Fibroblast of lung (primary cell): ENCODE measurements at regions not wholly inside any gene's neighbourhood (a gene's known extent, or its start where the extent isn't known, plus 50 kb on each side); places are given as distances from the start of the nearest gene placed in this dataset.

Experiments used
- CTCF ChIP-seq, 2 donors: IDR thresholded peaks in 1 of 2; conservative IDR thresholded peaks in 1 of 2; 1 replicate in 1 of 2; 2 replicates in 1 of 2; pipeline ENCODE4 v1.5.1; 2011 to 2012; ENCODE audit warnings: low read length in 2 of 2, control low read depth in 1 of 2, inconsistent platforms in 1 of 2, low read depth in 1 of 2, mild to moderate bottlenecking in 1 of 2
- EZH2 ChIP-seq: IDR thresholded peaks from 2 replicates; pipeline ENCODE4 v1.5.1; 2012; ENCODE audit warnings: low read length, control low read depth, mild to moderate bottlenecking; ENCODE audit errors: missing control alignments

DNA sequence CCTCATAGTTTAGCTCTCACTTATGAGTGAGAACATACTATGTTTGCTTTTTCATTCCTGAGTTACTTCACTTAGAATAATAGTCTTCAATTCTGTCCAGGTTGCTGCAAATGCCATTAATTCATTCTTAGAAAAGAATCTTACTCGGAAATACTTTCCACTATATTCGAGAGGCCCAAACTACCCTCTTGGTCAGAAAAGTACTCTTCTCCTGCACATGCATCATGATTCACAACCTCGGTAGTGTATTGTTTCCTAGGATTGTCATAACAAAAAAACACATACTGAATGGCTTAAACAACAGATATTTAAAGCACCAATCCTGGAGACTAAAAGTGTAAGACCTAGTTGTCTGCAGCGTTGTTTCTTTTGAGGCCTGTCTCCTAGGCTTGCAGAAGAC lies 364.0 kb upstream of the SLC14A2 start:
- TF ChIP-seq EZH2 (no peak), CTCF (conservative IDR thresholded peaks at IDR 0.05 in 1 of 2, IDR thresholded peaks at IDR 0.05 in 1 of 2; ENCODE audit: low read depth in 1 of 2, low read length in 2 of 2) (no peak)
